Neural crest cell (in vitro differentiated cells): ENCODE measurements at regions not wholly inside any gene's neighbourhood (a gene's known extent, or its start where the extent isn't known, plus 50 kb on each side); places are given as distances from the start of the nearest gene placed in this dataset.
"Not testable (repeated sequence)": the region's sequence is repeated elsewhere in the genome, so short reads cannot be mapped to it uniquely, and the experiment has no call there.

ENCODE experiments used
- DNase-seq: peaks from one replicate; pipeline ENCODE4 v3.0.0; 2021; ENCODE audit warnings: low read depth, mixed read lengths, low spot score
- H3K27ac Mint-ChIP-seq: one replicate; pipeline ENCODE4 v1.8.0; 2021; ENCODE audit warnings: mild to moderate bottlenecking, mixed read lengths; ENCODE audit not compliant: unreplicated experiment
- H3K27me3 Mint-ChIP-seq: 2 replicates; pipeline ENCODE4 v1.8.0; 2021; ENCODE audit warnings: low read depth, mild to moderate bottlenecking, mixed read lengths
- H3K36me3 Mint-ChIP-seq: 2 replicates; pipeline ENCODE4 v1.8.0; 2021; ENCODE audit warnings: low read depth, mild to moderate bottlenecking, mixed read lengths
- H3K4me1 Mint-ChIP-seq: 2 replicates; pipeline ENCODE4 v1.8.0; 2021; ENCODE audit warnings: mixed read lengths
- H3K4me3 Mint-ChIP-seq: one replicate; pipeline ENCODE4 v1.8.0; 2021; ENCODE audit warnings: mild to moderate bottlenecking, mixed read lengths
- H3K9me3 Mint-ChIP-seq: 2 replicates; pipeline ENCODE4 v1.8.0; 2021; ENCODE audit warnings: mixed read lengths

GRCh38 chr9:41035276-41035675 is 93.2 kb downstream of the FOXD4L6 start:
- not testable (repeated sequence) for H3K27ac Mint-ChIP-seq, H3K36me3 Mint-ChIP-seq, H3K4me1 Mint-ChIP-seq, DNase-seq, H3K9me3 Mint-ChIP-seq, H3K27me3 Mint-ChIP-seq, H3K4me3 Mint-ChIP-seq

DNA sequence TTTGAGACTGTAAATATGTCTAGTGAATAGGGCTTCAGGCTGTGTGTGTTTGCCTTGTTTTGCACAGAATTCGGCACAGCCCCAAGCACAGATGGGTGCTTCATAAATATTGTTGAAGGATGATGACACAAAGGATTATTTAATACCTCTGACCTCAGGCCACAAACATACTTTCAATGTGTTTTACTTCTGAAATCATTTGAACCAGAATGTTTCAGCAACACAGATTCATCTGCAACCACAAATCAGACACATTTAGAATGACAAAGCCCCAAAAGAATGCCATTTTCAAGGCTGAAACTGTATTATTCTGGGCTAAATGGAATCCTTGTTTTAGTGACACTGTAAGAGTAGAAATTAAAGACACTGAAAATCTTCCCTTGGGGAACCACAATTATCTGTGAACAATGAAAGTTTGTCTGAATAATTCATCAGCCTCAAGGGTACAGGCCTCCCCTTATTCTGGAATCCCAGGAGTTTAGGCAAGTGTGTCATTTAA is 93.7 kb downstream of the FOXD4L6 start:
- not testable (repeated sequence) for H3K27me3 Mint-ChIP-seq, H3K4me3 Mint-ChIP-seq, H3K9me3 Mint-ChIP-seq, H3K4me1 Mint-ChIP-seq, H3K27ac Mint-ChIP-seq, H3K36me3 Mint-ChIP-seq, DNase-seq

DNA sequence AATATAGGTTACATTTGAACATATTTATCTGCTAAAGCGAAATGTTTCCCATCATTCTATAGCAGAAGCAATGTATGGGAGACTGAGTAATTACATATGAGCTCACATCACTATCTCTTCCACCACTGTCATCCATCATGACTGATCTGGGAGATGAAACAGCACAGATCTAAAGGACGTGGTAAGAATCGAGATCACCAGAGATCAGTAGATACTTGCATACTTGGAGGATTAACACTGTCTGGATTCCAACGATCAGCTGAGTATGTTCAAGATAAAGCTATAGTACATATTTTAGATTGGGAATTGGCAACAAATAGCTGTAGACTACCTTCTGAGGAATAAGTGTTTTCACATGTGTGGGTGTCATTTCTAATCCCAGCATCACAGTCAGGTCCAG is 94.6 kb downstream of the FOXD4L6 start:
- H3K4me3 Mint-ChIP-seq: not testable (repeated sequence)

DNA sequence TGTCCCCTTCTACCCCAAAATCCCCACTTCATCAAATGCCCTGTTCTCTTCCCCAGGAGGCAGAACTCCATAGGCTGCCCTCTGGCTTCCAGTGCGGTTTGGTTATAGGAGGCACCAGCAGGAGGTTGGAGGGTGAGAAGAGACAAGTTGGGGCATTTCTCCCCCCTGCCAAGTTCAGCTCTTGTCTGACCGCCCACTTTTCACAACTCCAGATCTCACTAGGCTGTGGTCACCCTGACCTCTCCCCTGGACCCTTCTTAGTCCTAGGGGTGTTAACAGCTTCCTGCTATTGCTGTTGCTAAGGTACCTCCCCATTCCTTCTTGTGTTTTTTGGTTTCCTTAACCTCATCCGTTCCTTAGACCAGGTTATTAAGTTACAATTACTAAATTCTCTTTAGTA is 95.1 kb downstream of the FOXD4L6 start:
- H3K36me3 Mint-ChIP-seq: not testable (repeated sequence)

More for the DNA sequence above, 94.6 kb downstream of the FOXD4L6 start:
- not testable (repeated sequence) for H3K27me3 Mint-ChIP-seq, H3K4me1 Mint-ChIP-seq, H3K36me3 Mint-ChIP-seq, DNase-seq, H3K9me3 Mint-ChIP-seq, H3K27ac Mint-ChIP-seq

DNA sequence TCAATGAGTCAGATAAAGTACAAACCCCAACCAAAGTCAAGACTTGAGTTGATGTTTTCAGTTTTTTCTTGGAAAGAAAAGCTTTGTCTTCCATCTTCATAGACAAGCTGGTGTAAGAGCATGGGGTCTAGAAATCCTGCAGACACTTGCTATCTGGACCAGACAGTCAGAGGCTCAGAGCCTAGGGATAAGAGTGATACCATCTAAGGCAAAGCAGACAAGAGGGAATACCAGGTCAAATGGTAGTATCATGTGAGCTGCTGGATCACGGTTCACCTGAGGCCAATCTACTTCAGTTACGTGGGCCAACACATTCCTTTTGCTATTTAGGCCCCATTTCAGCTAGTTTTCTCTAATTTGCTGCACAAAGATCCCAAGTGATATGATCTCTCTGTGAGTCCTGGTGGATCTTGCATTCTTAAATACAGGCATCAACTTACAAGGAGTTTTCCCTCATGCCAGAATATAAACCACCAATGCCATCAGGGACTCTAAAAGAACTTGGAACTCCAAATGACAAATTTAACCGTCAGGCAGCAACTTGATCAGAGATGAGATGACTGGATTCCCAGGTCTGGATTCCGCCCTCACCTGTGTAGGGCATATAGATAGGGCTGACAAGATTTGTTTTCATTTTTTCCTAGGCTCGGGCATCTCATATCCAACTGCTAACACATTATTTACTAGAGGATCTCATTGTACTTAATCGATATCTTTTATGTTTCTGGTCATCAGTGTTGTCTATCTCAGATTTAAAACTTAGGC is 101.4 kb downstream of the FOXD4L6 start:
- H3K4me1 Mint-ChIP-seq, H3K36me3 Mint-ChIP-seq, H3K27ac Mint-ChIP-seq, H3K4me3 Mint-ChIP-seq, H3K27me3 Mint-ChIP-seq, DNase-seq: not testable (repeated sequence)
- peaks cover 16% of the 10 kb centered on the region for H3K9me3 Mint-ChIP-seq

More for the DNA sequence above, 95.1 kb downstream of the FOXD4L6 start:
- not testable (repeated sequence) for H3K27me3 Mint-ChIP-seq, DNase-seq, H3K9me3 Mint-ChIP-seq, H3K4me1 Mint-ChIP-seq, H3K27ac Mint-ChIP-seq, H3K4me3 Mint-ChIP-seq

DNA sequence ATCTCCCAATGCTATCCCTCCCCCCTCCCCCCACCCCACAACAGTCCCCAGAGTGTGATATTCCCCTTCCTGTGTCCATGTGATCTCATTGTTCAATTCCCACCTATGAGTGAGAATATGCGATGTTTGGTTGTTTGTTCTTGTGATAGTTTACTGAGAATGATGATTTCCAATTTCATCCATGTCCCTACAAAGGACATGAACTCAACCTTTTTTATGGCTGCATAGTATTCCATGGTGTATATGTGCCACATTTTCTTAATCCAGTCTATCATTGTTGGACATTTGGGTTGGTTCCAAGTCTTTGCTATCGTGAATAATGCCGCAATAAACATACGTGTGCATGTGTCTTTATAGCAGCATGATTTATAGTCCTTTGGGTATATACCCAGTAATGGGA is 106.1 kb downstream of the FOXD4L6 start:
- H3K4me3 Mint-ChIP-seq, H3K27me3 Mint-ChIP-seq, H3K4me1 Mint-ChIP-seq, DNase-seq, H3K27ac Mint-ChIP-seq: not testable (repeated sequence)
- H3K9me3 Mint-ChIP-seq: peaks cover 19% of the 10 kb centered on the region
- peaks cover 21% of the 10 kb centered on the region for H3K36me3 Mint-ChIP-seq

GRCh38 chr9:41019858-41020562 is 108.5 kb downstream of the FOXD4L6 start:
- not testable (repeated sequence) for H3K4me1 Mint-ChIP-seq, H3K27me3 Mint-ChIP-seq, DNase-seq, H3K4me3 Mint-ChIP-seq, H3K27ac Mint-ChIP-seq
- Mint-ChIP-seq H3K36me3 (peaks cover 19% of the 10 kb centered on the region), H3K9me3 (peaks cover 13% of the 10 kb centered on the region)

- not testable (repeated sequence) for H3K4me1 Mint-ChIP-seq, H3K27me3 Mint-ChIP-seq, H3K4me3 Mint-ChIP-seq, H3K9me3 Mint-ChIP-seq, DNase-seq, H3K27ac Mint-ChIP-seq
- H3K36me3 Mint-ChIP-seq: peaks cover 19% of the 10 kb centered on the region
Measured at GRCh38 chr9:41018948-41019347, 109.5 kb downstream of the FOXD4L6 start.

DNA sequence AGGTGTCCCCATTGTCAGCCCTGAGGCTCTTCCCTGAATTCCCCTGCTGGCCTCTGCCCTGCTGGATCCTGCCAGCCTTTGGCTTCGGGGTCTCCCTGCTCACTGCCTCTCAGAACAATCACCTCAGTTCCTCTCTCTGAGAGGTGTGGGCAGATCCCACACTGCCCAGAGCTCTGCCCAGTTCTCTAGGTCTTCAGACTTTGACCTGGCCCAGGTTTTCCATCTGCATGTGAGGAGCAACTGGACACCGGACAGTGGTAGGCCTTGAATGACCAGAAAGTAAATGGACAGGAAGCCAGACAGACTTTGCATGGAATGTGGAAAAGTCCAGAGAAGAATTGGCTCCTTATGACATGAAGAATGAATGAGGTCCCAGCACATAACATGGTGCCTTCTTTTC is 111.8 kb downstream of the FOXD4L6 start:
- peaks cover 22% of the 10 kb centered on the region for H3K36me3 Mint-ChIP-seq
- not testable (repeated sequence) for H3K9me3 Mint-ChIP-seq, H3K27ac Mint-ChIP-seq, DNase-seq, H3K4me1 Mint-ChIP-seq, H3K4me3 Mint-ChIP-seq, H3K27me3 Mint-ChIP-seq

- H3K9me3 Mint-ChIP-seq, DNase-seq: not testable (repeated sequence)
- H3K36me3 Mint-ChIP-seq: peaks cover 10% of the 10 kb centered on the region
Measured at GRCh38 chr9:40999952-41000700, 128.4 kb downstream of the FOXD4L6 start.

DNA sequence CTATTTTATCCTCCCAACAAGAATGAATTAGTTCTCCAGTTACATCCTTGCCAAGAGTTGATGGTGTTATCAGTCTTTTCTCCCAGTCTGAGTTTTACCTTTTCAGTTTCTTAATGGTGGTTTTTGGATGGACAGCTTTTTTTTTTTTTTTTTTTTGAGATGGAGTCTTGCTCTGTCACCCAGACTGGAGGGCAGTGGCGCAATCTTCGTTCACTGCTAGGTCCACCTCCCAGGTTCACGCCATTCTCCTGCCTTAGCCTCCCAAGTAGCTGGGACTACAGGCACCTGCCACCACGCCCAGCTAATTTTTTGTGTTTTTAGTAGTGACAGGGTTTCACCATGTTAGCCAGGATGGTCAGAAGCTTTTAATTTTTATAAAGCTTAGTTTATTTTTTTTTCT is 133.0 kb downstream of the FOXD4L6 start:
- H3K27me3 Mint-ChIP-seq, H3K4me3 Mint-ChIP-seq, H3K9me3 Mint-ChIP-seq, H3K36me3 Mint-ChIP-seq, H3K27ac Mint-ChIP-seq, DNase-seq: not testable (repeated sequence)
- peaks cover 12% of the 10 kb centered on the region for H3K4me1 Mint-ChIP-seq

More at GRCh38 chr9:40999952-41000700, 128.4 kb downstream of the FOXD4L6 start:
- H3K4me1 Mint-ChIP-seq, H3K27me3 Mint-ChIP-seq, H3K27ac Mint-ChIP-seq, H3K4me3 Mint-ChIP-seq: not testable (repeated sequence)

GRCh38 chr9:40993842-40994241 is 134.6 kb downstream of the FOXD4L6 start:
- not testable (repeated sequence) for H3K27ac Mint-ChIP-seq, H3K27me3 Mint-ChIP-seq, DNase-seq, H3K9me3 Mint-ChIP-seq, H3K4me3 Mint-ChIP-seq, H3K36me3 Mint-ChIP-seq
- H3K4me1 Mint-ChIP-seq: peaks cover 12% of the 10 kb centered on the region

GRCh38 chr9:40993375-40993774 is 135.1 kb downstream of the FOXD4L6 start:
- not testable (repeated sequence) for H3K27me3 Mint-ChIP-seq, DNase-seq, H3K4me3 Mint-ChIP-seq, H3K36me3 Mint-ChIP-seq, H3K27ac Mint-ChIP-seq, H3K9me3 Mint-ChIP-seq
- peaks cover 12% of the 10 kb centered on the region for H3K4me1 Mint-ChIP-seq
